T-cell (primary cell): ENCODE measurements at regions not wholly inside any gene's neighbourhood (a gene's known extent, or its start where the extent isn't known, plus 50 kb on each side); places are given as distances from the start of the nearest gene placed in this dataset.

Experiments used
- ATAC-seq, 4 experiments: fragments of 200-7000 bp in 3 of 4; fragments of 150-1000 bp in 1 of 4; cut with Tn5 transposase; replicated peaks in 1 of 4; 1 replicate in 3 of 4; 2 replicates in 1 of 4; pipeline ENCODE4 v1.10.0; 2021; ENCODE audit warnings: moderate library complexity in 3 of 4, mild to moderate bottlenecking in 2 of 4, moderate number of reproducible peaks in 1 of 4
- CTCF ChIA-PET, 2 donors: fragments of 300-600 bp; sonication (Branson Sonifier 250); formaldehyde crosslinking; loops; one replicate each; lab custom pipeline; 2022; ENCODE audit warnings: antibody characterized with exemption in 2 of 2; lab: Charles Lee
- POLR2A ChIA-PET, 2 donors: fragments of 300-600 bp; sonication (Branson Sonifier 250); formaldehyde crosslinking; loops; one replicate each; lab custom pipeline; 2022; ENCODE audit warnings: antibody characterized with exemption in 2 of 2; lab: Charles Lee
- DNase-seq, 35 experiments: peaks; one replicate each; pipeline versions ENCODE4 v3.0.0 to v3.0.0-alpha.2; 2013 to 2023
- H3K27ac ChIP-seq: one replicate; pipeline ENCODE4 v1.5.1; 2013; ENCODE audit warnings: low read length
- H3K27me3 ChIP-seq, 2 experiments: replicated peaks in 1 of 2; 1 replicate in 1 of 2; 2 replicates in 1 of 2; pipeline versions ENCODE4 v1.6.1 to v1.7.0; 2013; ENCODE audit warnings: low read length in 1 of 2, mixed read lengths in 1 of 2; ENCODE audit not compliant: control insufficient read depth in 2 of 2, insufficient read depth in 2 of 2; ENCODE audit errors: extremely low read depth in 1 of 2
- H3K36me3 ChIP-seq, 2 donors: 1 replicate in 1 of 2; 2 replicates in 1 of 2; pipeline versions ENCODE4 v1.6.1 to v1.7.0; 2013; ENCODE audit warnings: low read length in 1 of 2; ENCODE audit not compliant: control insufficient read depth in 2 of 2, insufficient read depth in 1 of 2; ENCODE audit errors: extremely low read depth in 1 of 2
- H3K4me1 ChIP-seq, 2 experiments: 1 replicate in 1 of 2; 2 replicates in 1 of 2; pipeline versions ENCODE4 v1.6.1 to v1.7.0; 2013; ENCODE audit warnings: low read length in 2 of 2, mixed read lengths in 1 of 2; ENCODE audit not compliant: insufficient read depth in 2 of 2, control insufficient read depth in 1 of 2; ENCODE audit errors: extremely low read depth in 1 of 2
- H3K4me3 ChIP-seq, 2 donors: 1 replicate in 1 of 2; 2 replicates in 1 of 2; pipeline versions ENCODE4 v1.5.1 to v1.7.0; 2013; ENCODE audit warnings: mild to moderate bottlenecking in 2 of 2, low read length in 1 of 2, moderate library complexity in 1 of 2; ENCODE audit not compliant: control insufficient read depth in 1 of 2; ENCODE audit errors: extremely low read depth in 1 of 2
- H3K9me3 ChIP-seq: 2 replicates; pipeline ENCODE4 v1.7.0; 2013
- H3K27ac Mint-ChIP-seq, 2 donors: one replicate each; pipeline ENCODE4 v1.8.0; 2020 to 2021; ENCODE audit warnings: mild to moderate bottlenecking in 2 of 2, mixed read lengths in 2 of 2
- H3K27me3 Mint-ChIP-seq, 2 donors: one replicate each; pipeline ENCODE4 v1.8.0; 2021 to 2022; ENCODE audit warnings: mixed read lengths in 2 of 2
- H3K36me3 Mint-ChIP-seq: one replicate; pipeline ENCODE4 v1.8.0; 2021; ENCODE audit warnings: mixed read lengths
- H3K4me1 Mint-ChIP-seq, 3 donors: one replicate each; pipeline ENCODE4 v1.8.0; 2020 to 2022; ENCODE audit warnings: mixed read lengths in 3 of 3, mild to moderate bottlenecking in 1 of 3
- H3K4me3 Mint-ChIP-seq, 3 donors: one replicate each; pipeline ENCODE4 v1.8.0; 2020 to 2022; ENCODE audit warnings: mild to moderate bottlenecking in 3 of 3, mixed read lengths in 3 of 3, moderate library complexity in 3 of 3
- H3K9me3 Mint-ChIP-seq, 3 donors: one replicate each; pipeline ENCODE4 v1.8.0; 2020 to 2022; ENCODE audit warnings: mixed read lengths in 3 of 3
- WGBS: methylation state at CpG from one replicate; pipeline ENCODE4 v1.1.5; 2013; ENCODE audit warnings: missing lambda C conversion rate; ENCODE audit not compliant: insufficient coverage; 5-methylcytosine and 5-hydroxymethylcytosine counted together

- H3K27me3 Mint-ChIP-seq, result peaks cover 2 to 19% of the 10 kb centered on the region in 2 donors
- Histone ChIP-seq H3K4me1 (no peaks in the 10 kb centered on the region), H3K4me3 (no peak overlapping the region), H3K27ac (no peak overlapping the region), H3K9me3 (no peaks in the 10 kb centered on the region), H3K36me3 (no peaks in the 10 kb centered on the region), H3K27me3 (peaks cover 0 to 9% of the 10 kb centered on the region in 2 experiments)
- peaks cover 0 to 5% (median 2%) of the 10 kb centered on the region in 3 donors for H3K4me1 Mint-ChIP-seq
- H3K9me3 Mint-ChIP-seq, result no peaks in the 10 kb centered on the region
- DNase-seq (peak in 1 of 35 experiments; percentile 28), ATAC-seq (no peak)
- ChIA-PET POLR2A (no interaction called here), CTCF (interaction anchor here in 1 of 2 donors (0.6 kb wide), 1 partner anchor 641 kb away, joined by 3 read pairs; no protein-coding TSS in a partner anchor)
- H3K27ac Mint-ChIP-seq, result no peak overlapping the region
- WGBS, result 54% methylated on average over 4 of the region's 8 CpGs
- H3K4me3 Mint-ChIP-seq, result no peak overlapping the region
- H3K36me3 Mint-ChIP-seq, result no peaks in the 10 kb centered on the region
These were observed 481.6 kb downstream of the SH2D4B start for GRCh38 chr10:81019029-81019890.

- 32% methylated on average over 3 of the region's 3 CpGs for WGBS
- Mint-ChIP-seq H3K27me3 (peaks cover 0 to 9% of the 10 kb centered on the region in 2 donors), H3K4me3 (no peak overlapping the region), H3K4me1 (peaks cover 0 to 5% (median 2%) of the 10 kb centered on the region in 3 donors), H3K36me3 (no peaks in the 10 kb centered on the region), H3K9me3 (no peaks in the 10 kb centered on the region), H3K27ac (no peak overlapping the region)
- Histone ChIP-seq H3K27ac (no peak overlapping the region), H3K9me3 (no peaks in the 10 kb centered on the region), H3K27me3 (peaks cover 0 to 9% of the 10 kb centered on the region in 2 experiments), H3K4me1 (no peaks in the 10 kb centered on the region), H3K4me3 (no peak overlapping the region), H3K36me3 (no peaks in the 10 kb centered on the region)
- ChIA-PET POLR2A (no interaction called here), CTCF (no interaction called here)
- DNase-seq (no peak), ATAC-seq (no peak)
These were observed 483.9 kb downstream of the SH2D4B start for GRCh38 chr10:81021428-81022129.

- H3K9me3 ChIP-seq, result no peaks in the 10 kb centered on the region
- no peak overlapping the region for H3K4me3 ChIP-seq
- WGBS, result no CpG with 5 or more reads among the region's 3 CpGs
- DNase-seq, result no peak
- H3K27ac ChIP-seq, result no peak overlapping the region
- Mint-ChIP-seq H3K27ac (no peak overlapping the region), H3K27me3 (no peaks in the 10 kb centered on the region), H3K9me3 (no peaks in the 10 kb centered on the region), H3K36me3 (no peaks in the 10 kb centered on the region), H3K4me1 (no peaks in the 10 kb centered on the region), H3K4me3 (no peak overlapping the region)
- ATAC-seq, result no peak
- H3K27me3 ChIP-seq, result no peaks in the 10 kb centered on the region
- ChIA-PET CTCF (no interaction called here), POLR2A (no interaction called here)
- no peaks in the 10 kb centered on the region for H3K4me1 ChIP-seq
- H3K36me3 ChIP-seq, result no peaks in the 10 kb centered on the region
These were observed 488.9 kb downstream of the SH2D4B start for GRCh38 chr10:81026591-81026990.

DNA sequence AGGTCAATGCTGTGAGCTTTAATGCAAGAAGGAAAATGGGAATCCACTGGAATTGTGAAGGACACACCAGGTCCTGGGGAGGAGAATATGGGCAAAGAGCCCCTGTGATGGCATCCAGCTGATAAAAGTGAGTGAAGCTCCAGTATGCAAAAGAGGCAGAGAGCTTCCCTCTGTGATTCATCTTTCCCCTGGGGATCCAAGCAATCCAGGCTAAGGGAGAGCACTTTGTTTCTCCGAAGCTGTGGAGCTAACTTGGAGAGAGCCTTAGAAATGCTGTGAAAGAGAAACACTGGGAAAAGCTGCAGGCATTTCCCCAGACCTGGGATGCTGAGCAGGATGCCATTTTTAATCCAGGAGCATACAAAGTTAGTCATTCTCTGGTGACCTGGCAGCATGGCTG lies 489.5 kb downstream of the SH2D4B start:
- Mint-ChIP-seq H3K36me3 (no peaks in the 10 kb centered on the region), H3K4me3 (no peak overlapping the region), H3K27me3 (no peaks in the 10 kb centered on the region), H3K9me3 (no peaks in the 10 kb centered on the region), H3K4me1 (no peaks in the 10 kb centered on the region), H3K27ac (no peak overlapping the region)
- CTCF ChIA-PET, result no interaction called here
- ATAC-seq, result no peak
- no peaks in the 10 kb centered on the region for H3K4me1 ChIP-seq
- POLR2A ChIA-PET, result no interaction called here
- H3K27ac ChIP-seq, result no peak overlapping the region
- H3K36me3 ChIP-seq, result no peaks in the 10 kb centered on the region
- H3K9me3 ChIP-seq, result no peaks in the 10 kb centered on the region
- H3K4me3 ChIP-seq, result no peak overlapping the region
- DNase-seq, result no peak
- WGBS, result 75% methylated on average over 1 of the region's 1 CpG
- no peaks in the 10 kb centered on the region for H3K27me3 ChIP-seq

DNA sequence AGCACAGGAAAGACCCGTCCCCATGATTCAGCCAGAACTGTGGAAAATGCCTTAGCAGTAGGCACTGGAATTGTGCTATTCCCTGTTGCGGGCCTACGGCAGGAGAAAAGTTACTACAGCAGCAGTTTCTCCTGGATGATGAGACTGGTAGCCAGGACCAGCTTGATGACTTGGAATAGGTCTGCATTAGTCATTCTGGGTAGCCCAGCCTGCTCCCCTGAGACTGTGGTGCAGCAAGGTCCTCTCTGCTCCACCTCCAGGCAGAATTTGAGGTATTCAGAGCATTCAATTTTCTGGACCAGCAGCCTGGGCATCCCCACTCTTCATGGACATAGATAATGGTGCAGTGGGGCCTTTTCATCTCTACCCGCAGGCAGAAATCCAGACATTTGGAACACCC lies 490.0 kb downstream of the SH2D4B start:
- DNase-seq (no peak), ATAC-seq (no peak)
- no peaks in the 10 kb centered on the region for H3K36me3 Mint-ChIP-seq
- H3K9me3 Mint-ChIP-seq, result no peaks in the 10 kb centered on the region
- Histone ChIP-seq H3K4me3 (no peak overlapping the region), H3K27me3 (no peaks in the 10 kb centered on the region), H3K4me1 (no peaks in the 10 kb centered on the region), H3K36me3 (no peaks in the 10 kb centered on the region), H3K27ac (no peak overlapping the region), H3K9me3 (no peaks in the 10 kb centered on the region)
- H3K4me3 Mint-ChIP-seq, result no peak overlapping the region
- POLR2A ChIA-PET, result no interaction called here
- no peaks in the 10 kb centered on the region for H3K4me1 Mint-ChIP-seq
- WGBS, result 100% methylated on average over 3 of the region's 4 CpGs
- H3K27ac Mint-ChIP-seq, result no peak overlapping the region
- CTCF ChIA-PET, result no interaction called here
- H3K27me3 Mint-ChIP-seq, result no peaks in the 10 kb centered on the region

DNA sequence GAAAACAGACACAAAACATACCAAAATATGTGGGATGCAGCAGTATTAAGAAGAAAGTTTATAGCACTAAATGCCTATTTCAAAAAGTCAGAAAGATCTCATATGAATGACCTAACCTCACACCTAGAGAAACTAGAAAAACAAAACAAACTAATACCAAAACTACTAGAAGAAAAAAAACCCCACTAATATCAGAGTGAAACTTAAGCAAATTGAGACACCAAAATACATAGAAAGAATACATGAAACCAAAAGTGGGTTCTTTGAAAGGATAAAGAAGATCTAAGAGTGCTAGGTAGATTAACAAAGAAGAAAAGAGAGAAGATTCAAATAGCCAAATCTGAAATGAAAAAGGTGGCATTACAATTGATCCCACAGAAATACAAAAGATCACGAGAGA lies 494.1 kb downstream of the SH2D4B start:
- H3K4me1 ChIP-seq, result no peaks in the 10 kb centered on the region
- ATAC-seq, result no peak
- Mint-ChIP-seq H3K36me3 (no peaks in the 10 kb centered on the region), H3K27me3 (peaks cover 0 to 4% of the 10 kb centered on the region in 2 donors), H3K27ac (no peak overlapping the region), H3K4me1 (no peaks in the 10 kb centered on the region), H3K9me3 (peaks cover 0 to 8% (median 6%) of the 10 kb centered on the region in 3 donors), H3K4me3 (no peak overlapping the region)
- DNase-seq, result no peak
- CTCF ChIA-PET, result no interaction called here
- no peaks in the 10 kb centered on the region for H3K36me3 ChIP-seq
- H3K9me3 ChIP-seq, result no peaks in the 10 kb centered on the region
- no peak overlapping the region for H3K27ac ChIP-seq
- no peaks in the 10 kb centered on the region for H3K27me3 ChIP-seq
- POLR2A ChIA-PET, result no interaction called here
- H3K4me3 ChIP-seq, result no peak overlapping the region
- WGBS, result no CpG with 5 or more reads among the region's 1 CpG
